Neuronal stem cell (in vitro differentiated cells): ENCODE measurements at regions not wholly inside any gene's neighbourhood (a gene's known extent, or its start where the extent isn't known, plus 50 kb on each side); places are given as distances from the start of the nearest gene placed in this dataset.

Experiments used
- DNase-seq: peaks from one replicate; pipeline ENCODE4 v3.0.0-alpha.2; 2013; ENCODE audit warnings: low spot score
- H2AFZ ChIP-seq: one replicate; pipeline ENCODE4 v1.6.1; 2013; ENCODE audit warnings: mild to moderate bottlenecking, low read length, inconsistent platforms
- H2AK5ac ChIP-seq: 2 replicates; pipeline ENCODE4 v1.6.1; 2013; ENCODE audit warnings: low read depth, mild to moderate bottlenecking, inconsistent platforms, low read length, moderate library complexity, mixed read lengths
- H2BK120ac ChIP-seq: 2 replicates; pipeline ENCODE4 v1.6.1; 2013; ENCODE audit warnings: low read depth, mild to moderate bottlenecking, inconsistent platforms, low read length, moderate library complexity, mixed read lengths
- H2BK12ac ChIP-seq: one replicate; pipeline ENCODE4 v1.6.1; 2013; ENCODE audit warnings: low read length, inconsistent platforms
- H2BK15ac ChIP-seq: 2 replicates; pipeline ENCODE4 v1.6.1; 2013; ENCODE audit warnings: mild to moderate bottlenecking, low read length, inconsistent platforms, mixed read lengths
- H2BK5ac ChIP-seq: one replicate; pipeline ENCODE4 v1.6.1; 2013; ENCODE audit warnings: inconsistent platforms, mild to moderate bottlenecking, low read length, moderate library complexity
- H3K14ac ChIP-seq: one replicate; pipeline ENCODE4 v1.6.1; 2013; ENCODE audit warnings: low read length, inconsistent platforms
- H3K18ac ChIP-seq: 2 replicates; pipeline ENCODE4 v1.6.1; 2013; ENCODE audit warnings: low read length, inconsistent platforms
- H3K23ac ChIP-seq: 2 replicates; pipeline ENCODE4 v1.6.1; 2013; ENCODE audit warnings: low read depth, mild to moderate bottlenecking, mixed read lengths, low read length, inconsistent platforms; ENCODE audit not compliant: poor library complexity
- H3K27ac ChIP-seq: replicated peaks from 3 replicates; pipeline ENCODE4 v1.5.1; 2013; ENCODE audit warnings: low read length, inconsistent platforms
- H3K27me3 ChIP-seq, 3 experiments: 2 replicates each; pipeline ENCODE4 v1.6.1; 2013; ENCODE audit warnings: low read length in 3 of 3, mild to moderate bottlenecking in 2 of 3, inconsistent platforms in 1 of 3, low read depth in 1 of 3, mixed read lengths in 1 of 3, moderate library complexity in 1 of 3; ENCODE audit not compliant: control insufficient read depth in 3 of 3, insufficient read depth in 3 of 3
- H3K36me3 ChIP-seq, 2 donors: replicated peaks in 1 of 2; 2 replicates each; pipeline ENCODE4 v1.6.1; 2013; ENCODE audit warnings: low read length in 2 of 2; ENCODE audit not compliant: control insufficient read depth in 2 of 2, insufficient read depth in 2 of 2
- H3K4ac ChIP-seq: 2 replicates; pipeline ENCODE4 v1.6.1; 2013; ENCODE audit warnings: inconsistent platforms, mild to moderate bottlenecking, low read length, moderate library complexity
- H3K4me1 ChIP-seq, 2 donors: 1 replicate in 1 of 2; 2 replicates in 1 of 2; pipeline ENCODE4 v1.6.1; 2013; ENCODE audit warnings: low read length in 2 of 2, low read depth in 1 of 2; ENCODE audit not compliant: control insufficient read depth in 2 of 2, insufficient read depth in 1 of 2
- H3K4me2 ChIP-seq: one replicate; pipeline ENCODE4 v1.6.1; 2013; ENCODE audit warnings: mild to moderate bottlenecking, low read length, inconsistent platforms; ENCODE audit not compliant: insufficient read depth, poor library complexity, severe bottlenecking
- H3K4me3 ChIP-seq, 2 donors: 2 replicates each; pipeline ENCODE4 v1.5.1; 2013; ENCODE audit warnings: low read length in 2 of 2, mild to moderate bottlenecking in 2 of 2, inconsistent platforms in 1 of 2, moderate library complexity in 1 of 2
- H3K79me1 ChIP-seq: one replicate; pipeline ENCODE4 v1.6.1; 2013; ENCODE audit warnings: low read depth, mild to moderate bottlenecking, inconsistent platforms, low read length, moderate library complexity
- H3K9ac ChIP-seq: one replicate; pipeline ENCODE4 v1.6.1; 2013; ENCODE audit warnings: mild to moderate bottlenecking, low read depth, low read length, inconsistent platforms; ENCODE audit not compliant: poor library complexity
- H3K9me3 ChIP-seq, 2 donors: replicated peaks in 1 of 2; 2 replicates each; pipeline versions ENCODE3 to v1.6.1; 2013; ENCODE audit warnings: low read length in 2 of 2, mild to moderate bottlenecking in 2 of 2, inconsistent platforms in 1 of 2, low read depth in 1 of 2, mixed read lengths in 1 of 2, moderate library complexity in 1 of 2; ENCODE audit not compliant: control insufficient read depth in 2 of 2, insufficient read depth in 1 of 2
- H4K8ac ChIP-seq: one replicate; pipeline ENCODE4 v1.6.1; 2013; ENCODE audit warnings: low read depth, mild to moderate bottlenecking, inconsistent platforms, low read length, moderate library complexity
- H4K91ac ChIP-seq: one replicate; pipeline ENCODE4 v1.6.1; 2013; ENCODE audit warnings: low read length, low read depth, mild to moderate bottlenecking, inconsistent platforms; ENCODE audit not compliant: poor library complexity
- WGBS, 2 donors: extraction: QIAGEN DNeasy Blood & Tissue Kit; methylation state at CpG; one replicate each; pipeline ENCODE4 v1.1.7; 2013; ENCODE audit warnings: missing lambda C conversion rate in 2 of 2, mixed read lengths in 1 of 2; ENCODE audit not compliant: insufficient read length in 2 of 2, insufficient replicate concordance in 1 of 2; ENCODE audit errors: extremely low coverage in 2 of 2; 5-methylcytosine and 5-hydroxymethylcytosine counted together

DNA sequence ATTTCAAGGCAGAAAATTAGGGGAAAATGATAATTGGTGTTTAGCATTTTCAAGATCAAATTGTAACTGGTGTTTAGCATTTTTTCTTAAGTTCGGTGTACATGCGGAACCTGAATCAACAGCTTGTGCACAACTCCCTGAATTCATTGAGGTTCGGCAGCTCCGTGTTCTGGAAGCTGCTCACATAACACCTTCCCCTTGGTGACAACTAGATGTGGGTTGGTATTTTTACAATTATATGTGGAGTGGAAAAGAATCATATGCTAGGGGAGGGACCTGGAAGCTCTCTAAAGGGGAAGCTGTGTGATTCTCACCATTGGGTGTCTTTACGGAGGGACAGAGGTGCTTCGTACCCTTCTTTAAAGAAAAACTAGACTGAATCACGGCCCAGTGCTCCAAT, 199.0 kb upstream of the MTNR1B start:
- Histone ChIP-seq H4K91ac (no peak overlapping the region), H3K9ac (no peak overlapping the region), H3K18ac (no peak overlapping the region), H3K27ac (no peak overlapping the region), H3K14ac (no peak overlapping the region), H3K4me1 (peaks cover 0 to 7% of the 10 kb centered on the region in 2 donors), H2BK120ac (no peak overlapping the region), H3K9me3 (no peaks in the 10 kb centered on the region), H3K4ac (no peak overlapping the region), H3K27me3 (no peaks in the 10 kb centered on the region), H3K4me2 (no peak overlapping the region), H3K4me3 (no peak overlapping the region), H2BK5ac (no peak overlapping the region), H3K36me3 (peaks cover 2 to 71% of the 10 kb centered on the region in 2 donors), H4K8ac (no peak overlapping the region), H2BK12ac (no peak overlapping the region), H2BK15ac (no peak overlapping the region), H3K79me1 (no peaks in the 10 kb centered on the region), H2AK5ac (no peak overlapping the region), H2AFZ (no peak overlapping the region), H3K23ac (no peak overlapping the region)
- no CpG with 5 or more reads among the region's 7 CpGs for WGBS, 2 donors
- DNase-seq: no peak

GRCh38 chr11:92770981-92771380, 198.5 kb upstream of the MTNR1B start:
- H3K4me1 ChIP-seq: peaks cover 0 to 4% of the 10 kb centered on the region in 2 donors
- no peaks in the 10 kb centered on the region for H3K79me1 ChIP-seq
- no peak overlapping the region for H2BK5ac ChIP-seq
- no peak overlapping the region for H3K27ac ChIP-seq
- H3K4me2 ChIP-seq: no peak overlapping the region
- H4K8ac ChIP-seq: no peak overlapping the region
- H4K91ac ChIP-seq: no peak overlapping the region
- H3K4ac ChIP-seq: no peak overlapping the region
- H3K36me3 ChIP-seq: peaks cover 2 to 71% of the 10 kb centered on the region in 2 donors
- H2BK15ac ChIP-seq: no peak overlapping the region
- no peak overlapping the region for H3K9ac ChIP-seq
- H3K27me3 ChIP-seq: no peaks in the 10 kb centered on the region
- WGBS, 2 donors: no CpG with 5 or more reads among the region's 9 CpGs
- H3K18ac ChIP-seq: no peak overlapping the region
- no peak overlapping the region for H2AFZ ChIP-seq
- H2BK120ac ChIP-seq: no peak overlapping the region
- H3K14ac ChIP-seq: no peak overlapping the region
- H3K9me3 ChIP-seq: no peaks in the 10 kb centered on the region
- H2BK12ac ChIP-seq: no peak overlapping the region
- H3K4me3 ChIP-seq: no peak overlapping the region
- no peak overlapping the region for H3K23ac ChIP-seq
- DNase-seq: no peak
- H2AK5ac ChIP-seq: no peak overlapping the region

DNA sequence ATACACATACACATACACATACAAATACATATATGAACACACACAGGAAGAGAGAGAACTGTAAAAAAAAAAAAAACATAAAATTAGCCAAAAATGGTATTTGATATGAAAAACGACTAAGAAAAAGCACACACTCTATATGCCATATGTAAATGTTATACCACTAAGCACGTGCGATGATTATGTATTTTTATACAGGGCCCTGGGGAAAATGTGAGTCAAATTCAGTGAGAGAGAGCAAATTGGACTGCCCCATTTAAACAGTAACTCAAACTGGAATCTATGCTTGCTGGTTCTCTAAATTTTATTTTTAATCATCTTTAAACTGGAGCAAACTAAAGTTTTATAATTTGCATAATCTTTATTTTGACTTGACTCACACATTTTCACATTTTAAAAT, 197.8 kb upstream of the MTNR1B start:
- Histone ChIP-seq H3K18ac (no peak overlapping the region), H3K9ac (no peak overlapping the region), H3K36me3 (peaks cover 2 to 71% of the 10 kb centered on the region in 2 donors), H4K8ac (no peak overlapping the region), H3K23ac (no peak overlapping the region), H3K4me3 (no peak overlapping the region), H3K14ac (no peak overlapping the region), H2BK15ac (no peak overlapping the region), H2BK5ac (no peak overlapping the region), H3K9me3 (no peaks in the 10 kb centered on the region), H3K4me2 (no peak overlapping the region), H4K91ac (no peak overlapping the region), H3K27me3 (no peaks in the 10 kb centered on the region), H2BK12ac (no peak overlapping the region), H3K27ac (no peak overlapping the region), H3K4me1 (peaks cover 0 to 2% of the 10 kb centered on the region in 2 donors), H2AFZ (no peak overlapping the region), H3K79me1 (no peaks in the 10 kb centered on the region), H2BK120ac (no peak overlapping the region), H2AK5ac (no peak overlapping the region), H3K4ac (no peak overlapping the region)
- no peak for DNase-seq
- WGBS, 2 donors: no CpG with 5 or more reads among the region's 3 CpGs

GRCh38 chr11:92775003-92775676, 194.3 kb upstream of the MTNR1B start:
- H2BK15ac ChIP-seq: no peak overlapping the region
- no peaks in the 10 kb centered on the region for H3K9me3 ChIP-seq
- H2AK5ac ChIP-seq: no peak overlapping the region
- peaks cover 0 to 6% of the 10 kb centered on the region in 2 donors for H3K4me1 ChIP-seq
- H2BK120ac ChIP-seq: no peak overlapping the region
- H3K36me3 ChIP-seq: peaks cover 0 to 63% of the 10 kb centered on the region in 2 donors
- no peak overlapping the region for H4K91ac ChIP-seq
- no peak overlapping the region for H2BK5ac ChIP-seq
- no peak overlapping the region for H3K9ac ChIP-seq
- no peak overlapping the region for H3K4me2 ChIP-seq
- H3K23ac ChIP-seq: no peak overlapping the region
- no peak overlapping the region for H3K27ac ChIP-seq
- no peak overlapping the region for H3K4ac ChIP-seq
- no peak overlapping the region for H3K4me3 ChIP-seq
- no peaks in the 10 kb centered on the region for H3K79me1 ChIP-seq
- no peak overlapping the region for H2AFZ ChIP-seq
- H3K18ac ChIP-seq: no peak overlapping the region
- no CpG with 5 or more reads among the region's 2 CpGs for WGBS, 2 donors
- no peak overlapping the region for H4K8ac ChIP-seq
- no peak overlapping the region for H3K14ac ChIP-seq
- no peaks in the 10 kb centered on the region for H3K27me3 ChIP-seq
- no peak for DNase-seq
- H2BK12ac ChIP-seq: no peak overlapping the region
